ENCODE measurements at regions not wholly inside any gene's neighbourhood (a gene's known extent, or its start where the extent isn't known, plus 50 kb on each side); places are given as distances from the start of the nearest gene placed in this dataset.

- no peak overlapping the region for H3K4ac ChIP-seq (ENCODE audit: low read depth, low read length)
- H3K9me3 ChIP-seq (ENCODE audit: control insufficient read depth, low read depth, low read length), result no peaks in the 10 kb centered on the region
- no peak overlapping the region for H3K23ac ChIP-seq (ENCODE audit: insufficient read length, low read depth, low read length)
- no peak overlapping the region for H3K27ac ChIP-seq (ENCODE audit: insufficient read length, low read depth, low read length)
- no peak overlapping the region for H2BK20ac ChIP-seq (ENCODE audit: low read depth, low read length, poor library complexity, severe bottlenecking)
- H4K5ac ChIP-seq (ENCODE audit: insufficient read length, low read depth, low read length), result no peak overlapping the region
- H4K8ac ChIP-seq (replicated peaks; ENCODE audit: insufficient read length, low read depth, low read length), result no peak overlapping the region
- H4K91ac ChIP-seq (ENCODE audit: insufficient read length, low read depth, low read length), result no peak overlapping the region
- H2AFZ ChIP-seq (ENCODE audit: low read length), result no peak overlapping the region
- no peak overlapping the region for H2BK12ac ChIP-seq (ENCODE audit: insufficient read length, low read depth, low read length)
- H3K23me2 ChIP-seq (ENCODE audit: insufficient read length, low read depth, low read length, poor library complexity, severe bottlenecking), result no peaks in the 10 kb centered on the region
- Mint-ChIP-seq H3K4me3 (no peak overlapping the region), H3K9me3 (peaks cover 4 to 7% of the 10 kb centered on the region in 2 experiments; a peak in 3 of 5 replicates), H3K27me3 (ENCODE audit: low read depth) (no peaks in the 10 kb centered on the region), H3K27ac (no peak overlapping the region), H3K4me1 (peaks cover 0 to 2% of the 10 kb centered on the region in 2 experiments; a peak in 2 of 4 replicates), H3K36me3 (ENCODE audit: insufficient read depth in 1 of 3, low read depth in 3 of 3) (peaks cover 0 to 8% (median 5%) of the 10 kb centered on the region in 3 experiments; a peak in 4 of 7 replicates)
- WGBS (ENCODE audit: extremely low coverage, insufficient read length, low lambda C conversion rate), result no CpG with 5 or more reads among the region's 4 CpGs
- H2BK120ac ChIP-seq (ENCODE audit: low read depth, low read length, poor library complexity, severe bottlenecking), result no peak overlapping the region
- H3K4me2 ChIP-seq (ENCODE audit: insufficient read depth, insufficient read length, low read length), result no peak overlapping the region
- H3K79me2 ChIP-seq (ENCODE audit: insufficient read depth, low read length), result no peaks in the 10 kb centered on the region
- H3K14ac ChIP-seq (ENCODE audit: insufficient read depth, low read length), result no peak overlapping the region
- no peak overlapping the region for H3K9ac ChIP-seq (ENCODE audit: extremely low read depth, insufficient read length, low read length)
- TF ChIP-seq CTCF (conservative IDR thresholded peaks at IDR 0.05), result no peak
- no peaks in the 10 kb centered on the region for H4K20me1 ChIP-seq (ENCODE audit: control insufficient read depth, insufficient read depth, insufficient read length)
- H3T11ph ChIP-seq (ENCODE audit: low read length), result no peak overlapping the region
- no peak overlapping the region for H2BK5ac ChIP-seq (ENCODE audit: insufficient read length, low read length)
- no peaks in the 10 kb centered on the region for H3K4me1 ChIP-seq (ENCODE audit: insufficient read depth, low read length)
- H3K27me3 ChIP-seq (ENCODE audit: insufficient read depth, low read length), result no peaks in the 10 kb centered on the region
- DNase-seq, result no peak
- H3K79me1 ChIP-seq (ENCODE audit: insufficient read depth, low read depth, low read length, poor library complexity, severe bottlenecking), result no peaks in the 10 kb centered on the region
- no peak overlapping the region for H2BK15ac ChIP-seq (ENCODE audit: low read depth, low read length)
- no peak overlapping the region for H2AK5ac ChIP-seq (ENCODE audit: insufficient read length, low read length)
- H3K56ac ChIP-seq (ENCODE audit: insufficient read length, low read depth, low read length), result no peak overlapping the region
- H3K18ac ChIP-seq (ENCODE audit: insufficient read length, low read depth, low read length), result no peak overlapping the region
Measured at GRCh38 chr6:164744301-164744700, 565.1 kb downstream of the C6orf118 start.

Data from H9 (cell line).